ENCODE measurements at regions not wholly inside any gene's neighbourhood (a gene's known extent, or its start where the extent isn't known, plus 50 kb on each side); places are given as distances from the start of the nearest gene placed in this dataset.
A peak's percentile ranks its signal among the peaks of the same experiment; 100 is the strongest.
"Not testable (repeated sequence)": the region's sequence is repeated elsewhere in the genome, so short reads cannot be mapped to it uniquely, and the experiment has no call there.

GRCh38 chr6:84348801-84349200 is 121.4 kb upstream of the CEP162 start:
- no peak for DNase-seq

GRCh38 chr6:84346372-84346771 is 118.9 kb upstream of the CEP162 start:
- no peak for DNase-seq

DNA sequence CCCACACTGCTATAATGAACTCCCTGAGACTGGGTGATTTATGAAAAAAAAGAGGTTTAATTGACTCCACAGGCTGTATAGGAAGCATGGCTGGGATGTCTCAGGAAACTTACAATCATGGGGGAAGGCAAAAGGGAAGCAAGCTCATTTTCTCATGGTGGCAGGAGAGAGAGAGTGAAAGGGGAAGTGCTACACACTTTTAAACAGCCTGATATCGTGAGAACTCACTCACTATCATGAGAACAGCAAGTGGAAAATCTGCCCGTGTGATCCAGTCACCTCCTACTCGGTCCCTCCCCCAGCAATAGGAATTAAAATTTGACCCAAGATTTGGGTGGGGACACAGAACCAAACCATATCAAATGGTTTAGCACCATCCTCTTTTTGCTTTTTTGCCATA is 116.6 kb upstream of the CEP162 start:
- no peak for DNase-seq

- DNase-seq = no peak
These were observed 113.0 kb upstream of the CEP162 start for GRCh38 chr6:84340422-84340821.

GRCh38 chr6:84333842-84334241 is 106.4 kb upstream of the CEP162 start:
- no peak for DNase-seq

- DNase-seq = no peak
These were observed 104.9 kb upstream of the CEP162 start for GRCh38 chr6:84332139-84333034.

DNA sequence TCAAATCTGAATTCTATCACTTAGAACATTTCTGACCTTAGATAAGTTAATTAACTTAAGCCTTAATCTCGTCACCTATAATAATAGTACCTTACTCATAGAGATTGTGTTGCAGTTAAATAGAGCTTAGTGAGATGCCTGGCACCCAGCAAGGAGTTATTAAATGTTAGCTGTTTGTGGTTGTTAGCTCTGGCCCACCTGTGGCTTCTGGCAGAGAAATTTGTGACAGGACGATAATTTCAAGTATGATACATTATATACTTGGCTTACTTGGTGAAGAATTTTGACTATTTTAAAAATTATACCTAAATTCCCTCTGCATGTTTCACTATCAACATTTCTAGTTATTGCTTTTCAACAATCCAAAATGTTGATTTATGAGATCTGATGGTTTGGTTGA is 102.9 kb upstream of the CEP162 start:
- DNase-seq = no peak

- DNase-seq = peak; percentile 84
These were observed 102.1 kb upstream of the CEP162 start for GRCh38 chr6:84329516-84329915.

DNA sequence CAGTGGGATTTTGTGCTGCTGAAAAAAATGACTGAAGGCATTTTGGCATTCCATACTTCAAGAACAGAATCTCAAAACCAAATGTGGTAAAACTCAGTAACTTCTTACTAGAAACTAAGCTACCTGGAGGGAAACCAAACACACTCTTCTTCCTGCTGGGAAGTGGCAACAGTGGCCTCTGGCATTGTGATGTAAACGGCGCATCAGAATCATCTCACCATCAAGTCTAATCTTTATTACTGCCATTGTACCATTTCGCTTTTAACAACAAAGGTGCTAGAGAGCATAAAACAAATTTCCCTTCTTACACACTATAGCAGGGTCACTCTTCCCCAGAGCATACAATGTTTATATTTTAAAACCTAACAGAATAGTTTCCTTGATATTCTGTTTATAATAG is 101.6 kb upstream of the CEP162 start:
- DNase-seq = peak; percentile 42

GRCh38 chr6:84317463-84317862 is 90.0 kb upstream of the CEP162 start:
- DNase-seq = no peak

DNA sequence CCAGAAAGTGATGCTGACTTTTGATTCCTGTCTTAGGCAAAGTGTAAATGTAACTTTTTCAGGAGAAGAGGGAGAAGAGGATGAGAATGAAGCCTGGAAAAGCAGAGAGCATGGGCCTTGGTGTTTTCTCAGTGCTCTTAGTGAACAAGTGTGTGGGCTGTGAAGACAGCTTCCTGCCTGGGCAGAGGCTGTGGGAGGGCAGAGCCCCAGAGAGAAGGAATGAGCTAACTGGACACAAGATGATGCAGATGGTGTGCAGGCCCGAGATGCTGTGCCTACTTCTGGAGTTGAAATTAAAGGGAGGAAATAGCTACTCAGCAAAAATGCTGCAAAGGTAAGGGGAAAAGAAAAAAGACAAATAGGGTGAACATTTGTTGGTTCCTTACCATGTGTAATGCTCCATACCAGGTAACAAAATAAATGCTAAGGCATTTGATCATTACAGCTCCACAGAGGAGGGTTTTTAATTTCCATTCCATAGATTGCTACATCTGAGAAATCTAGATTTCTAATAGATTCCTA is 87.0 kb upstream of the CEP162 start:
- no peak for DNase-seq

DNA sequence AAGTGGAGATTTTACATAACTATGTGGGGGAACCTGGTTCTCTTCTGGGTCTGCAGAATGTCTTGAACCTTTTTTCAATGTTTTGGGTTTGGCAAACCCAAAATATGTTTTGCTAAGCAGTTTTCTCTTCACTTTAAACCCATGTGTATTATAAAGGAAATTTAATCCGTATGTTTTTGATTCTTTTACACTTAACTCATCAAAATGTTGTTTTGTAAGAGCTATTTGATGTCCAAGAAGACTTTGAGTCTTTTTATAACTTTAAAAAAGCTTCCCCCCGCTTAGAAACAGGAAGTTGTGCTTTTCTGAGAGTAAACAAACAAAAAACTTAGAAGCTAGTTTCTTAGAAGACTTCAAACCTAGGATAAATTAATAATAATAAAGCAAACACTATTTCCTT is 81.9 kb upstream of the CEP162 start:
- no peak for DNase-seq

DNA sequence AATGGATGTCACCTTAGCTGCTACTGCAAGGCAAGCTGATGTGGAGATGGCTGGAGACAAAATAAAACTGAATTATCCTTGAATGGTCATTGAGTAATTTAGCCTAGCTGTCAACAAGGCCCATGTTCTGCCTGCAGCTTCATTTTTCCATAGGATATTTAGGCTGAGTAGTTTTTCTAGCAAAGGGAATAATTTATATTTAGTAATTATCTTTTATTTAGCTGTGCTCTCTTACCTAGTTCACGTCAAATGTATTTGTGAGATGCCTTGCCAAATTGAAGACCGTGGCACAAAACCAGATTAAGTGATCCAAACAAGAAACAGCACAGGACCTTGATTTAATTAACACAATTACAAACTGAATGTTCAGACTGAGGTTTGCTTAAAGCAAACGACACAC is 77.4 kb upstream of the CEP162 start:
- no peak for DNase-seq

DNA sequence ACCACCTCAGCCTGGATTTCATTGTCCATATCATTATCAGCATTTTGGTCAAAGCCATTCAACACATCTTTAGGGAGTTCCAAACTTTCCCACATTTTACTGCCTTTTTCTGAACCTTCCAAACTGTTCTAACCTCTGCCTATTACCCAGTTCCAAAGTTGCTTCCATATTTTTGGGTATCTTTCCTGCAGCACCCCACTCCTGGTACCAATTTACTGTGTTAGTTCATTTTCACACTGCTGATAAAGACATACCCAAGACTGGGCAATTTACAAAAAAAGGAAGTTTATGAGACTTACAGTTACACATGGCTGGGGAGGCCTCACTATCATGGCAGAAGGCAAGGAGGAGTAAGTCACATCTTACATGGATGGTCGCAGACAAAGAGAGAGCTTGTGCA is 63.6 kb upstream of the CEP162 start:
- DNase-seq = not testable (repeated sequence)

- DNase-seq = no peak
These were observed 57.1 kb upstream of the CEP162 start for GRCh38 chr6:84284428-84285049.

DNA sequence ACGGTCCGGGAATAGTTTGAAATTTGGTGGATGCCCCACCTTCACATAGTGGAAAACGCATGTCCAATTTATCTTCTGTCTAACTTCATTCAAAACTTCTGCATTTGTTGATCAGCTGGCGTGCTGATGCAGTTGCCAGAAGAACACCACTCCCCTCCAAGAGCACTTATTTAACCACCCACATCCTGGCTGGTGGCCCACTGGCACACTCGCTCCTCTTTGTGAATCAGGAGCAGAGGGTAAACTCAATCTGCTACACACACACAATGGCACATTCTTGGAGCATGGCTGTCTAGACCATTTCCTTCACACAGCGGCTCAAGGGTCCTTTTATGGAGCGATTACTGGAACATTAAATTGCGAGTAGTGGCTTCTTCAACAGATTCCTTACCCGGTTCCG is 55.1 kb upstream of the CEP162 start:
- no peak for DNase-seq

GRCh38 chr6:84280639-84281038 is 53.2 kb upstream of the CEP162 start:
- DNase-seq = no peak

DNA sequence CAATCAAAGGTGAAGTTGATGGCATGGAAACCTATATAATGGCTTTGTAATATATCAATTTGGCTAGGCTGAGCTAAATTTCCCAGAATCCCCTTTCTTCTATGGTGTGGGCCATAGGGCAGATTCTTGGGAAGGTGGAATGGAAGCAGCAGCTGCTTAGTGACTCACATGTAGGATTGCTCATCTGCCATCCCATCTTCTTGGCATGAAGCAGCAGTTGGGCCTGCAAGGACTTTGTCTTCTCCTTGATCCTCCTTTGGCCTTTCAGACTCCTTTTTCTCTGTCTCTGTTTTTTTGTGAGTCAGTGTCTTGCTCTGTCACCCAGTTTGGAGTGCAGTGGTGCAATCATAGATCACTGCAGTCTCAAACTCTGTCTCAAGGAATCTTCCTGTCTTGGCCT is 52.6 kb upstream of the CEP162 start:
- no peak for DNase-seq

DNA sequence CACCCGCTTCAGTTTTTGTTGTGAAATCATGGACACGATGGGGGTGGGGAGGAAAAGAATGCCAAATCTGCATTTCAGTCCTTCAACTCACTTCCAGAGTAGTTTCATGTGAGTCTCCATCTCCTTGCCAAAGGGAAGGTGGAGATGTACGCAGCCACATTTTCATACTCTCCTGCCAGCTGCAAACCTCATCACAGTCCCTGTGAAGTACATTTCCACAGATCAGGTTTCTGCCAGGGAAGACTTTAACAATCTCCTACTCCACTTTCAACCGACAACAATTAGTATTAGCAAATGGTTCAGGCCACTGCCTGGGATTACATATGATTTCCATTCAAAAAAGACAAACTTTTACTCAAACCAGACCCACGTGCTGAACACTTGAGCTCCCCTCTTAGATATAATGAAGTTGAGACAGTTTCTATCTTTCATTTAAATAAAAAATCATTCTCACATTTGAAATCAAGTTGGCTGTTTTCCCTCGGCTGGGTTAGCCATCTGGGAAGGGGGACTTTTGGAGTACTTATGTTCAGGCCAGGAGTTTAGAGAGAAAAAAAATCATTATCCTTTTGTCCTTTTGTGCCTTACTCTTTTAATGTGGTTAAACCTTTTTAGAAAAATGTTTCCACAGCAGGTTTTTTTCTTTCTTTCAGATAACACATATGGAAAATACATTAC is 51.0 kb upstream of the CEP162 start:
- DNase-seq = peak; percentile 86
